H1 (cell line): ENCODE measurements at regions not wholly inside any gene's neighbourhood (a gene's known extent, or its start where the extent isn't known, plus 50 kb on each side); places are given as distances from the start of the nearest gene placed in this dataset.
A peak's percentile ranks its signal among the peaks of the same experiment; 100 is the strongest.

Experiments
- CTCF ChIA-PET: fragments of 300-600 bp; sonication (Branson Sonifier 250); formaldehyde crosslinking; loops from one replicate; lab custom pipeline; 2021; ENCODE audit not compliant: partially characterized antibody; lab: Charles Lee
- POLR2A ChIA-PET: fragments of 300-600 bp; sonication (Branson Sonifier 250); formaldehyde crosslinking; loops from one replicate; lab custom pipeline; 2021; ENCODE audit warnings: inconsistent platforms; ENCODE audit not compliant: partially characterized antibody; lab: Charles Lee
- DNase-seq, 2 experiments: peaks; one replicate each; pipeline versions ENCODE4 v3.0.0 to v3.0.0-alpha.2; 2010 to 2022; ENCODE audit warnings: low spot score in 2 of 2, low read depth in 1 of 2, mixed read lengths in 1 of 2
- FAIRE-seq: peaks from 2 replicates; lab custom pipeline; 2011; peaks lifted over from hg19 to GRCh38; lab: Jason Lieb, UNC
- H2AFZ ChIP-seq: 2 replicates; pipeline ENCODE4 v1.8.1; 2012; ENCODE audit warnings: low read length, inconsistent platforms
- H2AK5ac ChIP-seq: 2 replicates; pipeline ENCODE4 v1.6.1; 2013; ENCODE audit warnings: low read depth, low read length
- H2BK120ac ChIP-seq: replicated peaks from 2 replicates; pipeline ENCODE3; 2013; ENCODE audit warnings: low read depth, low read length, inconsistent platforms
- H2BK12ac ChIP-seq: 2 replicates; pipeline ENCODE4 v1.6.1; 2013; ENCODE audit warnings: low read depth, low read length
- H2BK15ac ChIP-seq: 2 replicates; pipeline ENCODE4 v1.6.1; 2013; ENCODE audit warnings: low read length
- H2BK20ac ChIP-seq: 2 replicates; pipeline ENCODE4 v1.6.1; 2013; ENCODE audit warnings: low read length
- H2BK5ac ChIP-seq: 2 replicates; pipeline ENCODE4 v1.6.1; 2013; ENCODE audit warnings: low read depth, low read length
- H3K14ac ChIP-seq: 2 replicates; pipeline ENCODE4 v1.6.1; 2013; ENCODE audit warnings: inconsistent platforms; ENCODE audit not compliant: insufficient read length
- H3K18ac ChIP-seq: 2 replicates; pipeline ENCODE4 v1.6.1; 2013; ENCODE audit warnings: low read length; ENCODE audit errors: extremely low read depth
- H3K23ac ChIP-seq: 2 replicates; pipeline ENCODE4 v1.6.1; 2013; ENCODE audit warnings: inconsistent platforms; ENCODE audit not compliant: insufficient read length
- H3K23me2 ChIP-seq: 2 replicates; pipeline ENCODE4 v1.6.1; 2013; ENCODE audit warnings: low read depth, low read length
- H3K27ac ChIP-seq: 2 replicates; pipeline ENCODE4 v1.6.1; 2011; ENCODE audit warnings: low read depth, low read length, inconsistent platforms
- H3K27me3 ChIP-seq, 4 experiments: replicated peaks in 1 of 4; 1 replicate in 1 of 4; 2 replicates in 3 of 4; pipeline versions ENCODE4 v1.6.1 to v1.8.1; 2011 to 2013; ENCODE audit warnings: low read length in 3 of 4, mild to moderate bottlenecking in 3 of 4, inconsistent platforms in 2 of 4, mixed read lengths in 2 of 4, moderate library complexity in 1 of 4; ENCODE audit not compliant: control insufficient read depth in 3 of 4, insufficient read depth in 3 of 4; ENCODE audit errors: extremely low read depth in 1 of 4
- H3K36me3 ChIP-seq, 4 experiments: 2 replicates each; pipeline versions ENCODE4 v1.6.1 to v1.8.1; 2011 to 2013; ENCODE audit warnings: mild to moderate bottlenecking in 4 of 4, low read length in 3 of 4, moderate library complexity in 2 of 4, control low read depth in 1 of 4, inconsistent platforms in 1 of 4; ENCODE audit not compliant: insufficient read depth in 4 of 4, control insufficient read depth in 2 of 4
- H3K4ac ChIP-seq: replicated peaks from 2 replicates; pipeline ENCODE3; 2013; ENCODE audit warnings: low read length, low read depth, mixed read lengths, inconsistent platforms; ENCODE audit not compliant: insufficient read length
- H3K4me1 ChIP-seq, 4 experiments: replicated peaks in 1 of 4; 1 replicate in 1 of 4; 2 replicates in 3 of 4; pipeline versions ENCODE4 v1.6.1 to v1.8.1; 2011 to 2013; ENCODE audit warnings: low read length in 3 of 4, inconsistent platforms in 2 of 4, mixed read lengths in 1 of 4; ENCODE audit not compliant: insufficient read depth in 4 of 4, control insufficient read depth in 3 of 4
- H3K4me2 ChIP-seq, 2 experiments: 2 replicates each; pipeline versions ENCODE4 v1.6.1 to v1.8.1; 2011 to 2013; ENCODE audit warnings: low read depth in 2 of 2, low read length in 2 of 2, control low read depth in 1 of 2, inconsistent platforms in 1 of 2, mild to moderate bottlenecking in 1 of 2; ENCODE audit not compliant: insufficient read depth in 1 of 2
- H3K4me3 ChIP-seq, 4 experiments: fragments of 200-600, 300-600 bp in 1 of 4; sonication (generic), shearing (Covaris generic), sonication (Bioruptor Twin) in 1 of 4; 2 replicates each; pipeline versions ENCODE4 v1.5.1 to v1.8.1; 2011 to 2016; ENCODE audit warnings: low read length in 4 of 4, low read depth in 3 of 4, control low read depth in 2 of 4, inconsistent platforms in 2 of 4, mild to moderate bottlenecking in 2 of 4, mixed read lengths in 1 of 4, moderate library complexity in 1 of 4; ENCODE audit not compliant: insufficient read depth in 2 of 4; ENCODE audit errors: extremely low read depth in 1 of 4
- H3K56ac ChIP-seq: replicated peaks from 2 replicates; pipeline ENCODE3; 2013; ENCODE audit warnings: low read depth, mild to moderate bottlenecking, mixed read lengths, low read length, inconsistent platforms; ENCODE audit not compliant: insufficient read length
- H3K79me1 ChIP-seq: 2 replicates; pipeline ENCODE4 v1.6.1; 2013; ENCODE audit warnings: low read depth, low read length, control low read depth
- H3K79me2 ChIP-seq, 2 experiments: 2 replicates each; pipeline versions ENCODE4 v1.6.1 to v1.8.1; 2012 to 2013; ENCODE audit warnings: low read length in 2 of 2, mild to moderate bottlenecking in 2 of 2, inconsistent platforms in 1 of 2; ENCODE audit not compliant: insufficient read depth in 2 of 2, control insufficient read depth in 1 of 2
- H3K9ac ChIP-seq, 4 experiments: replicated peaks in 1 of 4; 1 replicate in 1 of 4; 2 replicates in 3 of 4; pipeline versions ENCODE4 v1.6.1 to v1.8.1; 2011 to 2013; ENCODE audit warnings: low read depth in 3 of 4, low read length in 3 of 4, control low read depth in 2 of 4, mild to moderate bottlenecking in 2 of 4, moderate library complexity in 2 of 4, inconsistent platforms in 1 of 4; ENCODE audit errors: extremely low read depth in 1 of 4
- H3K9me3 ChIP-seq, 2 experiments: 2 replicates each; pipeline versions ENCODE4 v1.6.1 to v1.8.1; 2012 to 2013; ENCODE audit warnings: mild to moderate bottlenecking in 2 of 2, moderate library complexity in 2 of 2, control low read depth in 1 of 2, inconsistent platforms in 1 of 2, low read depth in 1 of 2, low read length in 1 of 2, mixed read lengths in 1 of 2; ENCODE audit not compliant: insufficient read depth in 2 of 2
- H4K20me1 ChIP-seq, 2 experiments: replicated peaks in 1 of 2; 2 replicates each; pipeline versions ENCODE3 to v1.8.1; 2011 to 2013; ENCODE audit warnings: inconsistent platforms in 2 of 2, low read length in 2 of 2, mild to moderate bottlenecking in 1 of 2; ENCODE audit not compliant: insufficient read depth in 2 of 2, control insufficient read depth in 1 of 2
- H4K5ac ChIP-seq: 2 replicates; pipeline ENCODE4 v1.6.1; 2013; ENCODE audit warnings: low read length, low read depth, mixed read lengths, inconsistent platforms; ENCODE audit not compliant: insufficient read length
- H4K8ac ChIP-seq: 2 replicates; pipeline ENCODE4 v1.8.0; 2013; ENCODE audit warnings: mild to moderate bottlenecking, moderate library complexity, low read length, inconsistent platforms; ENCODE audit not compliant: insufficient read depth; ENCODE audit errors: extremely low read depth
- H4K91ac ChIP-seq: replicated peaks from 2 replicates; pipeline ENCODE3; 2013; ENCODE audit warnings: low read length, mixed read lengths, inconsistent platforms; ENCODE audit not compliant: insufficient read length
- ASH2L ChIP-seq: fragments of 200-600, 300-600 bp; sonication (generic); IDR thresholded peaks from one replicate; pipeline ENCODE4 v1.7.1; 2017; ENCODE audit warnings: low read length
- ATF3 ChIP-seq: IDR thresholded peaks from 2 replicates; pipeline ENCODE4 v1.6.1; 2011; ENCODE audit warnings: low read depth, mild to moderate bottlenecking, low read length; ENCODE audit not compliant: insufficient read depth
- BACH1 ChIP-seq: IDR thresholded peaks from 2 replicates; pipeline ENCODE4 v1.6.1; 2012; ENCODE audit warnings: low read length, improper control_type of control experiment
- CBX5 ChIP-seq: fragments of 300-800, 300-1000 bp; sonication (generic); IDR thresholded peaks from 2 replicates; pipeline ENCODE4 v1.7.1; 2016; ENCODE audit warnings: antibody characterized with exemption, low read length, low read depth
- CTBP2 ChIP-seq: IDR thresholded peaks from 2 replicates; pipeline ENCODE4 v1.7.0; 2011; ENCODE audit warnings: borderline replicate concordance, mild to moderate bottlenecking, moderate library complexity, mixed read lengths, low read length; ENCODE audit not compliant: insufficient read depth, insufficient read length
- JUND ChIP-seq: IDR thresholded peaks from 2 replicates; pipeline ENCODE4 v1.6.1; 2011; ENCODE audit warnings: mild to moderate bottlenecking, improper control_type of control experiment, low read length
- KDM1A ChIP-seq: fragments of 200-600, 300-600 bp; sonication (generic); IDR thresholded peaks from 2 replicates; pipeline ENCODE4 v1.7.1; 2016; ENCODE audit warnings: mild to moderate bottlenecking, low read length, borderline replicate concordance
- POLR2A ChIP-seq, 2 experiments: IDR thresholded peaks; 1 replicate in 1 of 2; 2 replicates in 1 of 2; pipeline ENCODE4 v1.6.1; 2011; ENCODE audit warnings: low read depth in 2 of 2, low read length in 2 of 2, mild to moderate bottlenecking in 2 of 2; ENCODE audit errors: control extremely low read depth in 1 of 2
- RAD21 ChIP-seq, 2 experiments: IDR thresholded peaks in 1 of 2; conservative IDR thresholded peaks in 1 of 2; 2 replicates each; pipeline ENCODE4 v1.6.1; 2011; ENCODE audit warnings: low read depth in 2 of 2, low read length in 2 of 2, improper control_type of control experiment in 1 of 2, inconsistent platforms in 1 of 2, mild to moderate bottlenecking in 1 of 2, moderate library complexity in 1 of 2
- SIX5 ChIP-seq: IDR thresholded peaks from 2 replicates; pipeline ENCODE4 v1.6.1; 2011; ENCODE audit warnings: mild to moderate bottlenecking, low read depth, low read length
- SP1 ChIP-seq: IDR thresholded peaks from 2 replicates; pipeline ENCODE4 v1.6.1; 2011; ENCODE audit warnings: low read depth, low read length
- SP2 ChIP-seq: IDR thresholded peaks from 2 replicates; pipeline ENCODE4 v1.6.1; 2012; ENCODE audit warnings: mild to moderate bottlenecking, low read length, inconsistent platforms
- SP4 ChIP-seq: IDR thresholded peaks from 2 replicates; pipeline ENCODE4 v1.6.1; 2012; ENCODE audit warnings: low read length, inconsistent platforms
- TEAD4 ChIP-seq: IDR thresholded peaks from 2 replicates; pipeline ENCODE4 v1.6.1; 2012; ENCODE audit warnings: low read depth, low read length, inconsistent platforms, mixed read lengths
- ZNF274 ChIP-seq: IDR thresholded peaks from 2 replicates; pipeline ENCODE4 v1.7.0; 2012; ENCODE audit warnings: low read length, borderline replicate concordance; ENCODE audit errors: extremely low read depth
- WGBS, 2 experiments: shearing (Covaris generic) in 1 of 2; methylation state at CpG; one replicate each; pipeline versions ENCODE4 v1.1.6 to v1.1.7; 2013 to 2015; ENCODE audit warnings: low lambda C conversion rate in 2 of 2, mixed read lengths in 2 of 2, inconsistent platforms in 1 of 2, low coverage in 1 of 2, missing lambda C conversion rate in 1 of 2; ENCODE audit not compliant: insufficient replicate concordance in 2 of 2, insufficient coverage in 1 of 2, insufficient read length in 1 of 2; ENCODE audit errors: extremely low coverage in 1 of 2, missing lambda C conversion rate in 1 of 2; 5-methylcytosine and 5-hydroxymethylcytosine counted together

- CTCF ChIA-PET = interaction anchor here (0.5 to 2.0 kb wide), 6 partner anchors 10 to 227 kb away, joined by 3 to 7 read pairs (median 4); no protein-coding TSS in a partner anchor
- Histone ChIP-seq H4K20me1 (no peaks in the 10 kb centered on the region), H2AFZ (no peak overlapping the region), H3K9me3 (no peaks in the 10 kb centered on the region), H4K91ac (no peak overlapping the region), H3K18ac (no peak overlapping the region), H3K36me3 (no peaks in the 10 kb centered on the region), H4K8ac (no peak overlapping the region), H3K4ac (no peak overlapping the region), H3K14ac (no peak overlapping the region), H2BK5ac (no peak overlapping the region), H3K9ac (no peak overlapping the region), H3K56ac (no peak overlapping the region), H2BK15ac (no peak overlapping the region), H3K23me2 (no peaks in the 10 kb centered on the region; the same call in 1 of the 2 replicates), H4K5ac (no peak overlapping the region), H2BK12ac (peak overlapping the region; percentile 35; the same call in 1 of the 2 replicates), H3K4me2 (no peak overlapping the region), H3K79me1 (no peaks in the 10 kb centered on the region), H2BK120ac (no peak overlapping the region), H2AK5ac (no peak overlapping the region), H2BK20ac (no peak overlapping the region), H3K4me1 (peaks cover 0 to 20% (median 5%) of the 10 kb centered on the region in 4 experiments; a peak in 3 of 7 replicates), H3K4me3 (no peak overlapping the region), H3K23ac (no peak overlapping the region), H3K27me3 (no peaks in the 10 kb centered on the region), H3K27ac (no peak overlapping the region), H3K79me2 (no peaks in the 10 kb centered on the region)
- DNase-seq = peak in 1 of 2 experiments; percentile 1
- FAIRE-seq = no peak
- 95% methylated on average over 10 of the region's 10 CpGs; no CpG with 5 or more reads in 1 of the 2 experiments for WGBS, 2 experiments
- POLR2A ChIA-PET = interaction anchor here (0.6 to 0.9 kb wide), 2 partner anchors 10 to 11 kb away, joined by 3 to 4 read pairs; no protein-coding TSS in a partner anchor
- TF ChIP-seq RAD21 (IDR thresholded peaks at IDR 0.05 in 1 of 2, conservative IDR thresholded peaks at IDR 0.05 in 1 of 2; ENCODE audit: low read depth in 2 of 2, low read length in 2 of 2) (no peak), SP2 (no peak), SIX5 (no peak), CTBP2 (no peak), ZNF274 (no peak), JUND (no peak), SP4 (no peak), CBX5 (no peak), BACH1 (no peak), POLR2A (IDR thresholded peaks at IDR 0.05; ENCODE audit: control extremely low read depth in 1 of 2, low read depth in 2 of 2, low read length in 2 of 2) (no peak), KDM1A (no peak), SP1 (no peak), TEAD4 (no peak), ASH2L (no peak), ATF3 (no peak)
Observed at GRCh38 chr5:167896814-167897213, 394.6 kb upstream of the WWC1 start.
